ENCODE measurements at regions not wholly inside any gene's neighbourhood (a gene's known extent, or its start where the extent isn't known, plus 50 kb on each side); places are given as distances from the start of the nearest gene placed in this dataset.

GRCh38 chrX:68895341-68895755 is 66.5 kb downstream of the EFNB1 start:
- H3K4me2 ChIP-seq (ENCODE audit: low read length), result peak overlapping the region; percentile 24
- no peak overlapping the region for H2AK5ac ChIP-seq (ENCODE audit: low read length)
- H4K12ac ChIP-seq (ENCODE audit: low read depth, low read length), result no peak overlapping the region
- no peak overlapping the region for H4K91ac ChIP-seq (ENCODE audit: low read depth, low read length)
- no peak overlapping the region for H3K4ac ChIP-seq (ENCODE audit: low read depth, low read length)
- H3K9ac ChIP-seq (ENCODE audit: low read length), result no peak overlapping the region
- H3K27me3 ChIP-seq (ENCODE audit: insufficient read depth, low read length), result no peaks in the 10 kb centered on the region
- no peak overlapping the region for H2BK12ac ChIP-seq (ENCODE audit: low read length)
- no peak for DNase-seq
- H3K79me2 ChIP-seq (ENCODE audit: control insufficient read depth, insufficient read depth, low read length, poor library complexity), result no peaks in the 10 kb centered on the region
- H3K4me3 ChIP-seq (ENCODE audit: low read depth, low read length), result no peak overlapping the region
- H3K14ac ChIP-seq (ENCODE audit: low read length), result no peak overlapping the region
- no peak overlapping the region for H3K23ac ChIP-seq (ENCODE audit: low read length)
- no peaks in the 10 kb centered on the region for H3K79me1 ChIP-seq (ENCODE audit: low read length)
- no peaks in the 10 kb centered on the region for H3K36me3 ChIP-seq (ENCODE audit: control insufficient read depth in 1 of 2, insufficient read depth in 2 of 2, low read length in 2 of 2)
- H3K9me3 ChIP-seq (ENCODE audit: insufficient read depth, low read depth, low read length), result no peaks in the 10 kb centered on the region
- no peak overlapping the region for H3K18ac ChIP-seq (ENCODE audit: low read length)
- H2BK120ac ChIP-seq (ENCODE audit: insufficient read depth, low read length, poor library complexity), result no peak overlapping the region
- H3K27ac ChIP-seq (ENCODE audit: low read depth, low read length), result no peak overlapping the region
- peaks cover 0 to 3% of the 10 kb centered on the region in 2 experiments for H3K4me1 ChIP-seq (ENCODE audit: control insufficient read depth in 1 of 2, insufficient read depth in 2 of 2, low read length in 2 of 2)
- no peak overlapping the region for H4K8ac ChIP-seq (ENCODE audit: low read depth, low read length)
- no CpG with 5 or more reads among the region's 4 CpGs for WGBS (ENCODE audit: extremely low coverage, insufficient coverage, insufficient read length)
- H2AFZ ChIP-seq (ENCODE audit: insufficient read depth, low read length, poor library complexity), result peak overlapping the region; percentile 15
- H2BK5ac ChIP-seq (ENCODE audit: low read depth, low read length, poor library complexity), result no peak overlapping the region

- Histone ChIP-seq H2BK5ac (ENCODE audit: low read depth, low read length, poor library complexity) (no peak overlapping the region), H2BK12ac (ENCODE audit: low read length) (no peak overlapping the region), H2BK120ac (ENCODE audit: insufficient read depth, low read length, poor library complexity) (no peak overlapping the region), H4K8ac (ENCODE audit: low read depth, low read length) (no peak overlapping the region), H3K23ac (ENCODE audit: low read length) (no peak overlapping the region), H3K4ac (ENCODE audit: low read depth, low read length) (no peak overlapping the region), H3K27me3 (ENCODE audit: insufficient read depth, low read length) (no peaks in the 10 kb centered on the region), H3K9ac (ENCODE audit: low read length) (no peak overlapping the region), H3K36me3 (ENCODE audit: control insufficient read depth in 1 of 2, insufficient read depth in 2 of 2, low read length in 2 of 2) (no peaks in the 10 kb centered on the region), H4K91ac (ENCODE audit: low read depth, low read length) (no peak overlapping the region), H3K14ac (ENCODE audit: low read length) (no peak overlapping the region), H3K4me2 (ENCODE audit: low read length) (peak overlapping the region; percentile 56), H3K9me3 (ENCODE audit: insufficient read depth, low read depth, low read length) (no peaks in the 10 kb centered on the region), H3K79me1 (ENCODE audit: low read length) (no peaks in the 10 kb centered on the region), H2AFZ (ENCODE audit: insufficient read depth, low read length, poor library complexity) (peak overlapping the region; percentile 17), H2AK5ac (ENCODE audit: low read length) (no peak overlapping the region), H3K4me3 (ENCODE audit: low read depth, low read length) (no peak overlapping the region), H3K18ac (ENCODE audit: low read length) (no peak overlapping the region), H4K12ac (ENCODE audit: low read depth, low read length) (no peak overlapping the region), H3K4me1 (ENCODE audit: control insufficient read depth in 1 of 2, insufficient read depth in 2 of 2, low read length in 2 of 2) (peaks cover 0 to 3% of the 10 kb centered on the region in 2 experiments), H3K79me2 (ENCODE audit: control insufficient read depth, insufficient read depth, low read length, poor library complexity) (no peaks in the 10 kb centered on the region), H3K27ac (ENCODE audit: low read depth, low read length) (no peak overlapping the region)
- no peak for DNase-seq
- no CpG with 5 or more reads among the region's 49 CpGs for WGBS (ENCODE audit: extremely low coverage, insufficient coverage, insufficient read length)
These were observed 65.9 kb downstream of the EFNB1 start for GRCh38 chrX:68894513-68895340.

DNA sequence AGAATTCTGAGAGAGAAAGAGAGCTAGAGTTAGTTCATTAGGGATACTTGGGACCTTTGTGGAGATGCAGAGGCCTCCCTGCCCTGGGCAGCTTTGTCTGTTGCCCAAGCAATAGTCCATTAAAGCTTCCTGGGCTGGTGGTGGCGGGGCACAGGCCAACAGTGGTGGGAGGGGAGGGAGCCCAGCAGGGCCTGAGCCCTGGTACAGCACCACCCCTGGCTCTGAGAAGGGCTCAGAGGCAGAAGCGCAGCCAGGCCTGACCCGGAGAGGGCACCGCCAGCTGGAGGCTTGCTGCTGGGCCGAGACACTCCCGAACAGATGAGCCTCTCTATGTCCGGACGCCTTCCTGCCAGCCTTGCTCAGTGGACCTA is 65.3 kb downstream of the EFNB1 start:
- Histone ChIP-seq H4K91ac (ENCODE audit: low read depth, low read length) (no peak overlapping the region), H3K79me2 (ENCODE audit: control insufficient read depth, insufficient read depth, low read length, poor library complexity) (no peaks in the 10 kb centered on the region), H3K27me3 (ENCODE audit: insufficient read depth, low read length) (no peaks in the 10 kb centered on the region), H2BK12ac (ENCODE audit: low read length) (no peak overlapping the region), H3K9ac (ENCODE audit: low read length) (no peak overlapping the region), H2AK5ac (ENCODE audit: low read length) (no peak overlapping the region), H3K4ac (ENCODE audit: low read depth, low read length) (no peak overlapping the region), H3K9me3 (ENCODE audit: insufficient read depth, low read depth, low read length) (no peaks in the 10 kb centered on the region), H2BK5ac (ENCODE audit: low read depth, low read length, poor library complexity) (no peak overlapping the region), H3K36me3 (ENCODE audit: control insufficient read depth in 1 of 2, insufficient read depth in 2 of 2, low read length in 2 of 2) (no peaks in the 10 kb centered on the region), H3K27ac (ENCODE audit: low read depth, low read length) (no peak overlapping the region), H2AFZ (ENCODE audit: insufficient read depth, low read length, poor library complexity) (peak overlapping the region; percentile 17), H3K79me1 (ENCODE audit: low read length) (no peaks in the 10 kb centered on the region), H3K4me3 (ENCODE audit: low read depth, low read length) (no peak overlapping the region), H3K18ac (ENCODE audit: low read length) (no peak overlapping the region), H3K4me2 (ENCODE audit: low read length) (no peak overlapping the region), H3K23ac (ENCODE audit: low read length) (no peak overlapping the region), H2BK120ac (ENCODE audit: insufficient read depth, low read length, poor library complexity) (no peak overlapping the region), H3K14ac (ENCODE audit: low read length) (no peak overlapping the region), H3K4me1 (ENCODE audit: control insufficient read depth in 1 of 2, insufficient read depth in 2 of 2, low read length in 2 of 2) (peaks cover 0 to 3% of the 10 kb centered on the region in 2 experiments), H4K12ac (ENCODE audit: low read depth, low read length) (no peak overlapping the region), H4K8ac (ENCODE audit: low read depth, low read length) (no peak overlapping the region)
- no CpG with 5 or more reads among the region's 8 CpGs for WGBS (ENCODE audit: extremely low coverage, insufficient coverage, insufficient read length)
- DNase-seq, result no peak

DNA sequence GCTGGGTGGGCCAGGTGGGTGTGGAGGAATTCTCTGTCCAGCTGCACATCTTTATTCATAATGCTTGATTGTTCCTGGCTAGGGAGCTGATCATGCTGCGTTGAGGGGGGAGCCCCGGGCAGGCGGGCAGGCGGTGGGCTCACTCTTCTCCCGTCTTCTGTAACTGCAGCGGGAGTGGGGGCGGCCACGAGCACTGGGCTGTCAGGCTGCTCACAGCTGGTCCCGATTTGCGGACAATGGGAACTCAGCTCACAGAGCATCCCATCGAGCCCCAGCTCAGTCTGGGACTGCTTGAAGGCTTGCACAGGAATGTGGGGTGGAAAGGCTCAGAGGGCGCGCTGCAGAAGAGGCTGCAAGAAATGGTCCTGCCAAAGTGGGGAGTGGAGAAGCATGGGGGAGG is 63.8 kb downstream of the EFNB1 start:
- Histone ChIP-seq H3K4me3 (ENCODE audit: low read depth, low read length) (no peak overlapping the region), H3K79me1 (ENCODE audit: low read length) (no peaks in the 10 kb centered on the region), H3K18ac (ENCODE audit: low read length) (no peak overlapping the region), H3K9me3 (ENCODE audit: insufficient read depth, low read depth, low read length) (no peaks in the 10 kb centered on the region), H3K23ac (ENCODE audit: low read length) (no peak overlapping the region), H3K27ac (ENCODE audit: low read depth, low read length) (no peak overlapping the region), H4K91ac (ENCODE audit: low read depth, low read length) (no peak overlapping the region), H3K36me3 (ENCODE audit: control insufficient read depth in 1 of 2, insufficient read depth in 2 of 2, low read length in 2 of 2) (no peaks in the 10 kb centered on the region), H4K8ac (ENCODE audit: low read depth, low read length) (no peak overlapping the region), H2AFZ (ENCODE audit: insufficient read depth, low read length, poor library complexity) (no peak overlapping the region), H3K9ac (ENCODE audit: low read length) (no peak overlapping the region), H3K27me3 (ENCODE audit: insufficient read depth, low read length) (no peaks in the 10 kb centered on the region), H2BK5ac (ENCODE audit: low read depth, low read length, poor library complexity) (no peak overlapping the region), H3K4me2 (ENCODE audit: low read length) (no peak overlapping the region), H3K79me2 (ENCODE audit: control insufficient read depth, insufficient read depth, low read length, poor library complexity) (no peaks in the 10 kb centered on the region), H3K14ac (ENCODE audit: low read length) (no peak overlapping the region), H3K4me1 (ENCODE audit: control insufficient read depth in 1 of 2, insufficient read depth in 2 of 2, low read length in 2 of 2) (peaks cover 0 to 3% of the 10 kb centered on the region in 2 experiments), H2AK5ac (ENCODE audit: low read length) (no peak overlapping the region), H3K4ac (ENCODE audit: low read depth, low read length) (no peak overlapping the region), H2BK120ac (ENCODE audit: insufficient read depth, low read length, poor library complexity) (no peak overlapping the region), H4K12ac (ENCODE audit: low read depth, low read length) (no peak overlapping the region), H2BK12ac (ENCODE audit: low read length) (no peak overlapping the region)
- WGBS (ENCODE audit: extremely low coverage, insufficient coverage, insufficient read length), result no CpG with 5 or more reads among the region's 13 CpGs
- DNase-seq, result no peak
